GM23338 (cell line): ENCODE measurements at regions not wholly inside any gene's neighbourhood (a gene's known extent, or its start where the extent isn't known, plus 50 kb on each side); places are given as distances from the start of the nearest gene placed in this dataset.

Experiments
- CREB1 ChIP-seq: fragments of 250-450 bp; sonication (Bioruptor Pico); IDR thresholded peaks from 2 replicates; pipeline ENCODE4 v1.5.0; 2020; ENCODE audit warnings: low read depth, mild to moderate bottlenecking, moderate library complexity
- EZH2 ChIP-seq: fragments of 200-600 bp; sonication (generic); IDR thresholded peaks from one replicate; pipeline ENCODE4 v1.8.0; 2017; ENCODE audit warnings: antibody characterized with exemption, mild to moderate bottlenecking, low read depth; ENCODE audit not compliant: unreplicated experiment
- EZH2phosphoT487 ChIP-seq: fragments of 200-600 bp; sonication (generic); IDR thresholded peaks from one replicate; pipeline ENCODE4 v1.8.1; 2018; ENCODE audit warnings: antibody characterized with exemption; ENCODE audit not compliant: unreplicated experiment
- POLR2AphosphoS5 ChIP-seq: IDR thresholded peaks from 2 replicates; pipeline ENCODE4 v1.6.1; 2016; ENCODE audit warnings: antibody characterized with exemption, low read depth
- REST ChIP-seq: IDR thresholded peaks from one replicate; pipeline ENCODE4 v1.6.1; 2018; ENCODE audit warnings: antibody characterized with exemption; ENCODE audit not compliant: unreplicated experiment
- TF ChIP-seq, protein P1 (sequence below), 2 experiments: fragments of 200-600 bp in 1 of 2; sonication (generic) in 1 of 2; conservative IDR thresholded peaks; 2 replicates each; pipeline versions ENCODE4 v1.5.1 to v1.6.1; 2016 to 2017; ENCODE audit warnings: antibody characterized with exemption in 2 of 2, low read depth in 2 of 2, mild to moderate bottlenecking in 2 of 2, moderate library complexity in 1 of 2

DNA sequence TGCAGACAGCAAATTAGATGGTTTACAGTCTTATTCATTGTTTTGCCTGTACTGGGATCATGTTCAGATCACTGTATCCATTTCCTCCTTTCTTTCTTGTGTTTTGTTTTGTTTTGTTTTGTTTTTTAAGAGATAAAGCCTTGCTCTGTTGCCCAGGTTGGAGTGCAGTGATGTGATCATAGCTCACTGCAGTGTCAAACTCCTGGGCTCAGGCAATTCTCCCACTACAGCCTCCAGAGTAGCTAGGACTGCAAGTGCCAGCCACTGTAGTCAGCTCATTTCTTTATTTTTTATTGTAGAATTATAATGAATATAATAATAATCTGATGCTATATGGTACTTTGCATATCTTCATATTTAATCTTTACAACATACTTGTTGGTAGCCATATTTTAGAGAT, 403.7 kb upstream of the B3GALT2 start:
- TF ChIP-seq EZH2: no peak
- TF ChIP-seq, protein P1, sequence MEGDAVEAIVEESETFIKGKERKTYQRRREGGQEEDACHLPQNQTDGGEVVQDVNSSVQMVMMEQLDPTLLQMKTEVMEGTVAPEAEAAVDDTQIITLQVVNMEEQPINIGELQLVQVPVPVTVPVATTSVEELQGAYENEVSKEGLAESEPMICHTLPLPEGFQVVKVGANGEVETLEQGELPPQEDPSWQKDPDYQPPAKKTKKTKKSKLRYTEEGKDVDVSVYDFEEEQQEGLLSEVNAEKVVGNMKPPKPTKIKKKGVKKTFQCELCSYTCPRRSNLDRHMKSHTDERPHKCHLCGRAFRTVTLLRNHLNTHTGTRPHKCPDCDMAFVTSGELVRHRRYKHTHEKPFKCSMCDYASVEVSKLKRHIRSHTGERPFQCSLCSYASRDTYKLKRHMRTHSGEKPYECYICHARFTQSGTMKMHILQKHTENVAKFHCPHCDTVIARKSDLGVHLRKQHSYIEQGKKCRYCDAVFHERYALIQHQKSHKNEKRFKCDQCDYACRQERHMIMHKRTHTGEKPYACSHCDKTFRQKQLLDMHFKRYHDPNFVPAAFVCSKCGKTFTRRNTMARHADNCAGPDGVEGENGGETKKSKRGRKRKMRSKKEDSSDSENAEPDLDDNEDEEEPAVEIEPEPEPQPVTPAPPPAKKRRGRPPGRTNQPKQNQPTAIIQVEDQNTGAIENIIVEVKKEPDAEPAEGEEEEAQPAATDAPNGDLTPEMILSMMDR (conservative IDR thresholded peaks at IDR 0.05; ENCODE audit: low read depth in 2 of 2): no peak
- TF ChIP-seq EZH2phosphoT487: no peak
- TF ChIP-seq CREB1 (CRISPR knock-in tag): no peak
- no peak for TF ChIP-seq REST
- no peak for TF ChIP-seq POLR2AphosphoS5
